GM21576 (cell line): ENCODE measurements at regions not wholly inside any gene's neighbourhood (a gene's known extent, or its start where the extent isn't known, plus 50 kb on each side); places are given as distances from the start of the nearest gene placed in this dataset.

Source experiments
- ATAC-seq: cut with Tn5 transposase; IDR thresholded peaks from one replicate; pipeline ENCODE4 v1.9.1; 2021; ENCODE audit warnings: mild to moderate bottlenecking, moderate library complexity; ENCODE audit not compliant: unreplicated experiment

- ATAC-seq: no peak
Observed at GRCh38 chr19:28427376-28428083, 785.4 kb downstream of the UQCRFS1 start.

- ATAC-seq: no peak
Observed at GRCh38 chr19:28426730-28427225, 786.2 kb downstream of the UQCRFS1 start.

- no peak for ATAC-seq
Observed at GRCh38 chr19:28426110-28426729, 786.7 kb downstream of the UQCRFS1 start.

- no peak for ATAC-seq
Observed at GRCh38 chr19:28425046-28425931, 787.7 kb downstream of the UQCRFS1 start.

GRCh38 chr19:28424662-28425045 is 788.3 kb downstream of the UQCRFS1 start:
- no peak for ATAC-seq

- ATAC-seq: no peak
Observed at GRCh38 chr19:28424077-28424476, 788.9 kb downstream of the UQCRFS1 start.

GRCh38 chr19:28422791-28423650 is 789.9 kb downstream of the UQCRFS1 start:
- no peak for ATAC-seq

GRCh38 chr19:28422046-28422445 is 790.9 kb downstream of the UQCRFS1 start:
- no peak for ATAC-seq

- ATAC-seq: no peak
Observed at GRCh38 chr19:28420811-28421550, 792.0 kb downstream of the UQCRFS1 start.

GRCh38 chr19:28419312-28419711 is 793.6 kb downstream of the UQCRFS1 start:
- no peak for ATAC-seq

- ATAC-seq: no peak
Observed at GRCh38 chr19:28417361-28417760, 795.6 kb downstream of the UQCRFS1 start.

GRCh38 chr19:28416245-28416644 is 796.7 kb downstream of the UQCRFS1 start:
- ATAC-seq: no peak

- no peak for ATAC-seq
Observed at GRCh38 chr19:28414748-28415147, 798.2 kb downstream of the UQCRFS1 start.

- no peak for ATAC-seq
Observed at GRCh38 chr19:28409859-28410258, 803.1 kb downstream of the UQCRFS1 start.

GRCh38 chr19:28406966-28407365 is 806.0 kb downstream of the UQCRFS1 start:
- no peak for ATAC-seq

- no peak for ATAC-seq
Observed at GRCh38 chr19:28405346-28405742, 807.6 kb downstream of the UQCRFS1 start.

GRCh38 chr19:28404472-28404871 is 808.5 kb downstream of the UQCRFS1 start:
- ATAC-seq: no peak

GRCh38 chr19:28403690-28404089 is 809.3 kb downstream of the UQCRFS1 start:
- no peak for ATAC-seq

- no peak for ATAC-seq
Observed at GRCh38 chr19:28402701-28403290, 810.2 kb downstream of the UQCRFS1 start.
